ENCODE measurements at regions not wholly inside any gene's neighbourhood (a gene's known extent, or its start where the extent isn't known, plus 50 kb on each side); places are given as distances from the start of the nearest gene placed in this dataset.

- H3K9me2 ChIP-seq (ENCODE audit: low read depth, low read length): no peaks in the 10 kb centered on the region
- H3K4me3 ChIP-seq (ENCODE audit: low read depth, low read length, poor library complexity, severe bottlenecking): no peak overlapping the region
- H3K79me2 ChIP-seq (ENCODE audit: insufficient read depth, low read length): no peaks in the 10 kb centered on the region
- no peaks in the 10 kb centered on the region for H3K36me3 ChIP-seq (ENCODE audit: insufficient read depth, low read length)
- H3K4me1 ChIP-seq (ENCODE audit: insufficient read depth, low read length, severe bottlenecking): no peaks in the 10 kb centered on the region
- H3F3A ChIP-seq (ENCODE audit: insufficient read depth, low read length): no peaks in the 10 kb centered on the region
- H4K20me1 ChIP-seq (ENCODE audit: insufficient read depth, low read length): no peaks in the 10 kb centered on the region
- H3K27me3 ChIP-seq (ENCODE audit: insufficient read depth, low read length): no peaks in the 10 kb centered on the region
- no peaks in the 10 kb centered on the region for H3K9me3 ChIP-seq (ENCODE audit: low read length)
- H3K27ac ChIP-seq (ENCODE audit: low read depth, low read length, poor library complexity, severe bottlenecking): no peak overlapping the region
- no peak overlapping the region for H3K4me2 ChIP-seq (ENCODE audit: low read length)
- H3K9ac ChIP-seq (ENCODE audit: low read length): no peak overlapping the region
- H2AFZ ChIP-seq (ENCODE audit: low read length): no peak overlapping the region
- TF ChIP-seq EZH2 (IDR thresholded peaks at IDR 0.05; ENCODE audit: borderline replicate concordance, low read length): no peak
- no peak for TF ChIP-seq CTCF (IDR thresholded peaks at IDR 0.05; ENCODE audit: low read length)
These were observed 73.3 kb upstream of the B3GAT1 start for GRCh38 chr11:134485316-134485715.

DNA sequence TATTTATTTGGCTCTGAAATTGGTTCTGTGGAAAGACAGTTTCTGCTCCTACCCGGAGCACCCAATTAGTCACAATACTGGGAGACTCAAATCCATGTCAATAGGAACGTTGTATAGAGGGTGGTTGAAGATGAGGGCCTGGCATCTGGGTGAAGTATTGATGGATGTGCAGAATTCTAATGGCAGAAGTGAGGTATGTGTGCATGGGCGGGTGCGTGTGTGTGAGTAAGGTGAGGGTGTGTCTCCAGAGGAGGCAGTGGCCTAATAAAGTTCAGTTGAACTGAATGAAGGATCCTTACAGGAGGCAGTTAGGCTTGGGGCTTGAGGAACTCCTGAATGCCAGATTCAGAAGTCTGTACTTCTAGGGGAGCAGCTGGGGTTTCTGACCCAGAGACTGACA, 71.8 kb upstream of the B3GAT1 start:
- Histone ChIP-seq H4K20me1 (ENCODE audit: insufficient read depth, low read length) (no peaks in the 10 kb centered on the region), H3F3A (ENCODE audit: insufficient read depth, low read length) (no peaks in the 10 kb centered on the region), H3K9me3 (ENCODE audit: low read length) (no peaks in the 10 kb centered on the region), H3K4me1 (ENCODE audit: insufficient read depth, low read length, severe bottlenecking) (no peaks in the 10 kb centered on the region), H3K79me2 (ENCODE audit: insufficient read depth, low read length) (no peaks in the 10 kb centered on the region), H3K27me3 (ENCODE audit: insufficient read depth, low read length) (no peaks in the 10 kb centered on the region), H3K27ac (ENCODE audit: low read depth, low read length, poor library complexity, severe bottlenecking) (no peak overlapping the region), H3K36me3 (ENCODE audit: insufficient read depth, low read length) (no peaks in the 10 kb centered on the region), H3K4me2 (ENCODE audit: low read length) (no peak overlapping the region), H3K4me3 (ENCODE audit: low read depth, low read length, poor library complexity, severe bottlenecking) (no peak overlapping the region), H3K9me2 (ENCODE audit: low read depth, low read length) (no peaks in the 10 kb centered on the region), H2AFZ (ENCODE audit: low read length) (no peak overlapping the region), H3K9ac (ENCODE audit: low read length) (no peak overlapping the region)
- no peak for TF ChIP-seq EZH2 (IDR thresholded peaks at IDR 0.05; ENCODE audit: borderline replicate concordance, low read length)
- TF ChIP-seq CTCF (IDR thresholded peaks at IDR 0.05; ENCODE audit: low read length): no peak

DNA sequence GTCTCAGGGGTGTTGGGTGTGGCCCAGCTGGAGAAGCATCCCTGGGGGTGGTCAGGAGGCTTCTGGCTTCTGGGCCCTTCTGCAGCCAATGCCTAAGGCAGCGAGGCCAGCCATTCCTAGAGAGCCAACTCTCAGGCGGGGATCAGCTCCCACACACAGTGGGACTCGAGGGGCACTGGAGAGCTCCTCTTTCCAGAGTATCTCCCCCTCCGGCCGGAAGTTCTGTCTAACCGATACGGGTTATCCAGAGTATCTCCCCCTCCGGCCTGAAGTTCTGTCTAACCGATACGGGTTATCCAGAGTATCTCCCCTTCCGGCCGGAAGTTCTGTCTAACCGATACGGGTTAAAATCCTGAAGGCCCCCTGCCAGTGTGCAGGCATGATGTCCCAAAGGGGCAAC, 71.2 kb upstream of the B3GAT1 start:
- Histone ChIP-seq H3K27me3 (ENCODE audit: insufficient read depth, low read length) (no peaks in the 10 kb centered on the region), H3K4me3 (ENCODE audit: low read depth, low read length, poor library complexity, severe bottlenecking) (no peak overlapping the region)

More for the DNA sequence above, 71.2 kb upstream of the B3GAT1 start:
- no peaks in the 10 kb centered on the region for H3K9me3 ChIP-seq (ENCODE audit: low read length)
- no peak overlapping the region for H3K27ac ChIP-seq (ENCODE audit: low read depth, low read length, poor library complexity, severe bottlenecking)
- TF ChIP-seq CTCF (IDR thresholded peaks at IDR 0.05; ENCODE audit: low read length) (no peak), EZH2 (IDR thresholded peaks at IDR 0.05; ENCODE audit: borderline replicate concordance, low read length) (no peak)
- no peaks in the 10 kb centered on the region for H4K20me1 ChIP-seq (ENCODE audit: insufficient read depth, low read length)
- H3K9me2 ChIP-seq (ENCODE audit: low read depth, low read length): no peaks in the 10 kb centered on the region
- H3K79me2 ChIP-seq (ENCODE audit: insufficient read depth, low read length): no peaks in the 10 kb centered on the region
- no peaks in the 10 kb centered on the region for H3K36me3 ChIP-seq (ENCODE audit: insufficient read depth, low read length)
- H3K4me2 ChIP-seq (ENCODE audit: low read length): no peak overlapping the region
- no peaks in the 10 kb centered on the region for H3F3A ChIP-seq (ENCODE audit: insufficient read depth, low read length)
- no peaks in the 10 kb centered on the region for H3K4me1 ChIP-seq (ENCODE audit: insufficient read depth, low read length, severe bottlenecking)
- no peak overlapping the region for H3K9ac ChIP-seq (ENCODE audit: low read length)
- H2AFZ ChIP-seq (ENCODE audit: low read length): no peak overlapping the region

Measured in OCI-LY1 (cell line).